ENCODE measurements at regions not wholly inside any gene's neighbourhood (a gene's known extent, or its start where the extent isn't known, plus 50 kb on each side); places are given as distances from the start of the nearest gene placed in this dataset.

GRCh38 chr2:16860627-16861026, 195.0 kb upstream of the CYRIA start:
- no peaks in the 10 kb centered on the region; a peak in 1 of 4 replicates for H3K4me1 ChIP-seq (ENCODE audit: control insufficient read depth in 1 of 2, insufficient read depth in 2 of 2, low read depth in 1 of 2, low read length in 1 of 2)
- H4K20me1 ChIP-seq (ENCODE audit: insufficient read depth), result no peaks in the 10 kb centered on the region
- TF ChIP-seq IRF3 (IDR thresholded peaks at IDR 0.05; ENCODE audit: low read depth, low read length) (no peak), EP300 (IDR thresholded peaks at IDR 0.05; ENCODE audit: borderline replicate concordance in 1 of 2, low read depth in 1 of 2, low read length in 1 of 2) (no peak), RCOR1 (IDR thresholded peaks at IDR 0.05; ENCODE audit: low read length) (no peak), TEAD4 (IDR thresholded peaks at IDR 0.05; ENCODE audit: borderline replicate concordance, insufficient read depth) (no peak), EZH2phosphoT487 (IDR thresholded peaks at IDR 0.05; ENCODE audit: borderline replicate concordance, low read depth) (no peak), MEF2A (IDR thresholded peaks at IDR 0.05; ENCODE audit: borderline replicate concordance, low read depth) (no peak), FOSL2 (IDR thresholded peaks at IDR 0.05; ENCODE audit: borderline replicate concordance, low read depth) (no peak), NFIC (IDR thresholded peaks at IDR 0.05; ENCODE audit: borderline replicate concordance) (no peak), GABPA (IDR thresholded peaks at IDR 0.05; ENCODE audit: low read depth) (no peak), YY1 (IDR thresholded peaks at IDR 0.05; ENCODE audit: low read depth) (no peak), JUND (IDR thresholded peaks at IDR 0.05) (no peak), USF2 (IDR thresholded peaks at IDR 0.05; ENCODE audit: borderline replicate concordance, low read depth, low read length) (no peak), CTCF (IDR thresholded peaks at IDR 0.05) (no peak), NRF1 (IDR thresholded peaks at IDR 0.05; ENCODE audit: low read depth, low read length) (no peak), MXI1 (IDR thresholded peaks at IDR 0.05; ENCODE audit: low read depth, low read length) (no peak), TCF12 (IDR thresholded peaks at IDR 0.05) (no peak), FOXM1 (IDR thresholded peaks at IDR 0.05; ENCODE audit: low read depth) (no peak), MAX (IDR thresholded peaks at IDR 0.05; ENCODE audit: low read depth) (no peak), GATA2 (CRISPR knock-in tag; IDR thresholded peaks at IDR 0.05) (no peak)
- H3K9ac ChIP-seq, result no peak overlapping the region
- CTCF ChIA-PET, result no interaction called here
- WGBS (ENCODE audit: low lambda C conversion rate), result 33% methylated on average over 1 of the region's 1 CpG
- DNase-seq, result no peak
- H3K9me2 ChIP-seq, result no peaks in the 10 kb centered on the region
- POLR2A ChIA-PET, result no interaction called here
- no peak overlapping the region for H3K4me2 ChIP-seq
- H3K27ac ChIP-seq (ENCODE audit: low read depth in 2 of 2, low read length in 1 of 2), result no peak overlapping the region
- no peak overlapping the region for H3K4me3 ChIP-seq (ENCODE audit: low read depth in 2 of 2, low read length in 1 of 2)
- no peaks in the 10 kb centered on the region for H3K36me3 ChIP-seq (replicated peaks in 1 of 2; ENCODE audit: control insufficient read depth in 1 of 2, insufficient read depth in 2 of 2, low read length in 1 of 2)
- H3K27me3 ChIP-seq (ENCODE audit: insufficient read depth), result no peaks in the 10 kb centered on the region
- H3K9me3 ChIP-seq, result no peaks in the 10 kb centered on the region
- no peaks in the 10 kb centered on the region for H3F3A ChIP-seq (replicated peaks; ENCODE audit: insufficient read depth)
- H2AFZ ChIP-seq (ENCODE audit: low read depth), result no peak overlapping the region
- H3K79me2 ChIP-seq (ENCODE audit: insufficient read depth), result no peaks in the 10 kb centered on the region
